ENCODE measurements at regions not wholly inside any gene's neighbourhood (a gene's known extent, or its start where the extent isn't known, plus 50 kb on each side); places are given as distances from the start of the nearest gene placed in this dataset.
"Not testable (repeated sequence)": the region's sequence is repeated elsewhere in the genome, so short reads cannot be mapped to it uniquely, and the experiment has no call there.

DNA sequence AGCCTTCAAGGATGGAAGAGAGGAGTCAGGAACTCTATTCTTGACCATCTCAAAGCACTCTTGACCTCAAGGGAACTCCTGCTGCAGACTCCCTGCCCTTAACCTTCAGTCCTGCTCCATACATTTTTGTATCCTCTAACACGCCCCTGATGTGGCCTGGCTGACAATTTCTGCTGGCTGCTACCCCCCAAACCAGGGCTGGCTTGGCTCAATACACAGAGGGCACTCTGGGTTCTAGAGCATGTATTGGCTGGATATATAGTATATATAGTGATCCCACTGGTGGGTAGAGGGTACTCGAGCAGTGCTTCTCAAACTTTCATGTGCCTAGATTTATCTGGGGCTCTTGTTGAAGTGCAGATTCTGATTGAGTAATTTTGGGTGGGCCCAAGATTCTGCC lies 101.9 kb downstream of the SMIM20 start:
- H3K4me3 ChIP-seq (ENCODE audit: control insufficient read depth, low read depth, low read length) = no peak overlapping the region
- TF ChIP-seq, protein P1, sequence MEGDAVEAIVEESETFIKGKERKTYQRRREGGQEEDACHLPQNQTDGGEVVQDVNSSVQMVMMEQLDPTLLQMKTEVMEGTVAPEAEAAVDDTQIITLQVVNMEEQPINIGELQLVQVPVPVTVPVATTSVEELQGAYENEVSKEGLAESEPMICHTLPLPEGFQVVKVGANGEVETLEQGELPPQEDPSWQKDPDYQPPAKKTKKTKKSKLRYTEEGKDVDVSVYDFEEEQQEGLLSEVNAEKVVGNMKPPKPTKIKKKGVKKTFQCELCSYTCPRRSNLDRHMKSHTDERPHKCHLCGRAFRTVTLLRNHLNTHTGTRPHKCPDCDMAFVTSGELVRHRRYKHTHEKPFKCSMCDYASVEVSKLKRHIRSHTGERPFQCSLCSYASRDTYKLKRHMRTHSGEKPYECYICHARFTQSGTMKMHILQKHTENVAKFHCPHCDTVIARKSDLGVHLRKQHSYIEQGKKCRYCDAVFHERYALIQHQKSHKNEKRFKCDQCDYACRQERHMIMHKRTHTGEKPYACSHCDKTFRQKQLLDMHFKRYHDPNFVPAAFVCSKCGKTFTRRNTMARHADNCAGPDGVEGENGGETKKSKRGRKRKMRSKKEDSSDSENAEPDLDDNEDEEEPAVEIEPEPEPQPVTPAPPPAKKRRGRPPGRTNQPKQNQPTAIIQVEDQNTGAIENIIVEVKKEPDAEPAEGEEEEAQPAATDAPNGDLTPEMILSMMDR (IDR thresholded peaks at IDR 0.05; ENCODE audit: control insufficient read depth, insufficient read depth, low read depth, low read length, missing control alignments) = no peak
- no peak for DNase-seq (ENCODE audit: low read depth)

DNA sequence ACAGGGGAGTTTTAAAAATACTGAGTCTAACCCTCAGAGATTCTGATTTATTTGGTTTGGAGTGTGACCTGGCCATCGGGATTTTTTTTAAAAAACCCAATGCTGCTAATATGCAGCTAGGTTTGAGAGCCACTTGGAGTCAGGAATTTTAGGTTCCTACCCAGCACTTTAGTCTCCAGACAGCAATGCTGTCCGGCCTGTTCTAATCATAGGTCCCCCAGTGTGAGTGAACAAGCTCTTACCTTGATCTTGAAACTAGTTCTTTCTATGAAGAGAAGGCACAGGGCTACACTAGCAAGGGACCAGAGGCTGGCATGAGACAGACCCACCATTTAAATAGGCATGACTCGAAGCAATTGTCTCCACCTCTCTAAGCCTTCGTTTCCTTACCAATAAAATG lies 103.5 kb downstream of the SMIM20 start:
- TF ChIP-seq, protein P1 (IDR thresholded peaks at IDR 0.05; ENCODE audit: control insufficient read depth, insufficient read depth, low read depth, low read length, missing control alignments) = no peak
- no peak for DNase-seq (ENCODE audit: low read depth)
- H3K4me3 ChIP-seq (ENCODE audit: control insufficient read depth, low read depth, low read length) = no peak overlapping the region

DNA sequence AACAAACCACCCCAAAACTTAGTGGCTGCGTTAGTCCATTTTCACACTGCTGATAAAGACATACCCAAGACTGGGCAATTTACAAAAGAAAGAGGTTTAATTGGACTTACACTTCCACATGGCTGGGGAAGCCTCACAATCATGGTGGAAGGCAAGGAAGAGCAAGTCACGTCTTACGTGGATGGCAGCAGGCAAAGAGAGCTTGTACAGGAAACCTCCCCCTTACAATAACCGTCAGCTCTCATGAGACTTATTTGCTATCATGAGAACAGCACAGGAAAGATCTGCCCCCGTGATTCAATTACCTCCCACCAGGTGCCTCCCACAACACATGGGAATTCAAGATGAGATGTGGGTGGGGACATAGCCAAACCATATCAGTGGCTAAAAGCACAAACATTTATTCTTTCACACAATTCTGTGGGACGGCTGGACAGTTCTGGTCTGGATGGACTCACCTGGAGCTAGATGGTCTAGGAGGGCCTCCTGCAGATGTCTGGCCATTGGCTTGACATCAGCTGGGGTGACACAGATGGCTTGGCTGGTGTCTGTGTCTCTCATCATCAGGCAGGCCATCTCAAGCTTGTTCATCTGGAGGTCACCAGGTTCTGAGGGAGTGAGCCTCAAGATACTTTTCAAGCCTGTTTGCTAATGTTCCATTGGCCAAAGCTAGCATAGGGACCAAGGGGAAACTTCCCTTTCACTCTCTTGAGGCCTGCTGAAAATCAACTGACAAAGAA lies 104.1 kb downstream of the SMIM20 start:
- not testable (repeated sequence) for DNase-seq (ENCODE audit: low read depth)

DNA sequence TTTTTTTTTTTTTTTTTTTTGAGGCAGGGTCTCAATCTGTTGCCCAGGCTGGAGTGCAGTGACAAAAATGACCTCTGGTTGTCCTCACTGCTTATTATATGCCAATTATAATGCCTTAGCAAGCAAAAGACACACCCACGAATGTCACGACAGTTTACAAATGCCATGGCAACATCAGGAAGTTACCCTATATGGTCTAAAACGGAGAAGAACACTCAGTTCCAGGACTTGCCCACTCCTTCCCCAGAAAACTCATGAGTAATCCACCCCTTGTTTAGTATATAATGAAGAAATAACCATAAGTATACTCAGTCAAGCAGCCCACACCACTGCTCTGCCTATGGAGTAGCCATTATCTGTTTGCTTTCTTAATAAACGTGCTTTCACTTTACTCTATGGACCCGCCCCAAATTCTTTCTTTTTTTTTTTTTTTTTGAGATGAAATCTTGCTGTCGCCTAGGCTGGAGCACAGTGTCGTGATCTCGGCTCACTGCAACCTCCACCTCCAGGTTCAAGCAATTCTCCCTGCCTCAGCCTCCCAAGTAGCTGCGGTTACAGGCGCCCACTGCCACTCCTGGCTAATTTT lies 106.2 kb downstream of the SMIM20 start:
- DNase-seq (ENCODE audit: low read depth) = no peak
- TF ChIP-seq, protein P1 (IDR thresholded peaks at IDR 0.05; ENCODE audit: control insufficient read depth, insufficient read depth, low read depth, low read length, missing control alignments) = no peak
- H3K4me3 ChIP-seq (ENCODE audit: control insufficient read depth, low read depth, low read length) = no peak overlapping the region

More for the DNA sequence above, 104.1 kb downstream of the SMIM20 start:
- not testable (repeated sequence) for H3K4me3 ChIP-seq (ENCODE audit: control insufficient read depth, low read depth, low read length)

DNA sequence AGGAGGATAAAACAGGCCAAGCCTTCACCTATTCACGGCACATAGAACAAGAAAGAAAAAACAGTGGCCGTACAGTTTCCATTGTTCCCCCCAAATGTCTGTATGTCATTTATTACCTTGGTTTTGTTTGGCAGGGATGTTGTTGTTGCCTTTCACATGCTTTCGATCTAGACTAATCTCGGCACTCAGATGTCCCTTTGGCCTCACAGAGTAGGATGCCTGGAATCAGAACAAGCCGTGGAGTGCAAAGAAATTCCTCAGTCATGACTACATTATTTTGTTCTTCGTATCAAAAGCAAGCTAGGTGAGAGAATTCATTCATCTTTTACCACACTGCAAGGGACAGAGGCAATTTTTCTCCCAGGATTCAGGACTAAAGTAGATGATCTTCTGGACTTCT lies 106.9 kb downstream of the SMIM20 start:
- TF ChIP-seq, protein P1 (IDR thresholded peaks at IDR 0.05; ENCODE audit: control insufficient read depth, insufficient read depth, low read depth, low read length, missing control alignments) = no peak
- H3K4me3 ChIP-seq (ENCODE audit: control insufficient read depth, low read depth, low read length) = no peak overlapping the region
- no peak for DNase-seq (ENCODE audit: low read depth)

DNA sequence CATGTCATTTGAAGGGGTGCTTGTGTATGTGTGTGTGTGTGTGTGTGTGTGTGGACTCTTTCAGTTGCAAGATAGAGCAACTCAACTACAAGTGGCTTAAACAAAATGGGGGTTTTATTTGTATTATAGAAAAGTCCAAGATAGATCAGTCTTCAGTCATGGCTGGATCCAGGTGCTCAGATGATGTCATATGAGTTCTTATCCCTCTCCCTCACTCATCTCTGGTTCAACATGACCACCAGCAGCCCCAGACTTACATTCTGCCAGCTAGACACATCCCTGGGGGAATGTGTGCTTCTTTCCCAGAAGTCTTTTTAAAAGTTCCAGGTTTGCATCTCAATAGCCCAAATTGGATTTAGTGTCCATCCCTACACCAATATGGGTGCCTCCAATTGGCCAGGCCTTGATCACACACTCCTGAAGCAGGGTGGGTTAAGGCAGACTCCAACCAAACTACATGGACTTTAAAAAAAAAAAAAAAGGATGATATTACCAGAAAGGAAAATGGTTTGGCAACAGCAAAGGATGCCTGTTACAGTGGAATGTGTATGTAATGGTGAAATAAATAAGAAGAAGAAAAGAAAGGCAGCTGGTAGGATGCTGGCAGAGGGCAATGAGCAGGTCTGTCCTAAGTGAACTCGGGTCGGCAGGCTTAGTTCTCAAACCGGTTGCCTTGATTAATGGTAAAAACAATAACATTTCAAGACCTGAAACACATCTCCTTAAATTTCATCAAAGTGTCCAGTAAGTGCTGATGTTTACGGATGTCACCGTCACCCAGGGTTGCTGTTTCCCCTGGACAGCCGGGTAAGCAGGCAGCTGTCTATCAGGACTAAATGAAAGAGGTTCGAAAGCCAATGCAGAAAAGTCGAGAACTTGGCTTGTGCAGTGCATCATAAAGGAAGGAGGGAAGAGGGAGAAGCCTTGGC lies 107.7 kb downstream of the SMIM20 start:
- no peak for DNase-seq (ENCODE audit: low read depth)
- TF ChIP-seq, protein P1 (IDR thresholded peaks at IDR 0.05; ENCODE audit: control insufficient read depth, insufficient read depth, low read depth, low read length, missing control alignments) = no peak
- no peak overlapping the region for H3K4me3 ChIP-seq (ENCODE audit: control insufficient read depth, low read depth, low read length)

Data from AG09309 (cell line).